Caki2 (cell line): ENCODE measurements at regions not wholly inside any gene's neighbourhood (a gene's known extent, or its start where the extent isn't known, plus 50 kb on each side); places are given as distances from the start of the nearest gene placed in this dataset.
A peak's percentile ranks its signal among the peaks of the same experiment; 100 is the strongest.
"Not testable (repeated sequence)": the region's sequence is repeated elsewhere in the genome, so short reads cannot be mapped to it uniquely, and the experiment has no call there.

Experiments
- DNase-seq: peaks from one replicate; pipeline ENCODE4 v3.0.0-alpha.2; 2015; ENCODE audit warnings: low read depth
- in situ Hi-C: cut with HindIII; loops from 2 replicates; pipeline ENCODE4 v1.10.0; 2016; ENCODE audit warnings: low sequenced_read_pairs, low pct_unique_long_range_greater_than_20kb, mixed read lengths

GRCh38 chr2:180255981-180256380, 248.9 kb upstream of the CWC22 start:
- DNase-seq = no peak
- in situ Hi-C loops = no loop called here

GRCh38 chr2:180254872-180255271, 247.8 kb upstream of the CWC22 start:
- no peak for DNase-seq
- in situ Hi-C loops = no loop called here

- DNase-seq = no peak
- in situ Hi-C loops = no loop called here
Measured at GRCh38 chr2:180247658-180248057, 240.6 kb upstream of the CWC22 start.

GRCh38 chr2:180246268-180246667, 239.2 kb upstream of the CWC22 start:
- no peak for DNase-seq
- in situ Hi-C loops = no loop called here

GRCh38 chr2:180240774-180241173, 233.7 kb upstream of the CWC22 start:
- in situ Hi-C loops = no loop called here
- DNase-seq = peak; percentile 23

- in situ Hi-C loops = no loop called here
- no peak for DNase-seq
Measured at GRCh38 chr2:180238729-180239128, 231.6 kb upstream of the CWC22 start.

- in situ Hi-C loops = not testable (repeated sequence)
Measured at GRCh38 chr2:180236061-180236460, 229.0 kb upstream of the CWC22 start.

GRCh38 chr2:180235506-180235905, 228.4 kb upstream of the CWC22 start:
- DNase-seq, in situ Hi-C loops: not testable (repeated sequence)

More at GRCh38 chr2:180236061-180236460, 229.0 kb upstream of the CWC22 start:
- not testable (repeated sequence) for DNase-seq

- DNase-seq, in situ Hi-C loops: not testable (repeated sequence)
Measured at GRCh38 chr2:180234991-180235390, 227.9 kb upstream of the CWC22 start.

- no peak for DNase-seq
- in situ Hi-C loops = no loop called here
Measured at GRCh38 chr2:180231015-180231414, 223.9 kb upstream of the CWC22 start.

GRCh38 chr2:180227461-180227860, 220.4 kb upstream of the CWC22 start:
- no peak for DNase-seq
- in situ Hi-C loops = no loop called here

- DNase-seq = no peak
- in situ Hi-C loops = no loop called here
Measured at GRCh38 chr2:180225118-180225517, 218.0 kb upstream of the CWC22 start.

GRCh38 chr2:180222644-180223043, 215.5 kb upstream of the CWC22 start:
- DNase-seq = peak; percentile 53
- in situ Hi-C loops = no loop called here

- in situ Hi-C loops = no loop called here
- no peak for DNase-seq
Measured at GRCh38 chr2:180219491-180219890, 212.4 kb upstream of the CWC22 start.

- in situ Hi-C loops = no loop called here
- peak; percentile 22 for DNase-seq
Measured at GRCh38 chr2:180208841-180209240, 201.7 kb upstream of the CWC22 start.

GRCh38 chr2:180205621-180206235, 198.6 kb upstream of the CWC22 start:
- in situ Hi-C loops = no loop called here

GRCh38 chr2:180203972-180204371, 196.9 kb upstream of the CWC22 start:
- in situ Hi-C loops = no loop called here
- DNase-seq = no peak

More at GRCh38 chr2:180205621-180206235, 198.6 kb upstream of the CWC22 start:
- DNase-seq = no peak

- in situ Hi-C loops = no loop called here
- no peak for DNase-seq
Measured at GRCh38 chr2:180202467-180202951, 195.4 kb upstream of the CWC22 start.

GRCh38 chr2:180196419-180196977, 189.4 kb upstream of the CWC22 start:
- in situ Hi-C loops = no loop called here
- no peak for DNase-seq

- in situ Hi-C loops = no loop called here
- DNase-seq = no peak
Measured at GRCh38 chr2:180195847-180196246, 188.8 kb upstream of the CWC22 start.
